Right ventricle myocardium inferior (tissue), 1 donor: ENCODE measurements at regions not wholly inside any gene's neighbourhood (a gene's known extent, or its start where the extent isn't known, plus 50 kb on each side); places are given as distances from the start of the nearest gene placed in this dataset.
"Not testable (repeated sequence)": the region's sequence is repeated elsewhere in the genome, so short reads cannot be mapped to it uniquely, and the experiment has no call there.

Source experiments
- ATAC-seq: fragments of 200-7000 bp; cut with Tn5 transposase; one replicate; pipeline ENCODE4 v1.9.1; 2020; ENCODE audit warnings: mild to moderate bottlenecking, moderate library complexity
- DNase-seq: peaks from one replicate; pipeline ENCODE4 v3.0.0; 2021; ENCODE audit errors: missing footprints
- intact Hi-C: fragments of 100-400 bp; cut with DNase I; formaldehyde crosslinking; loops from one replicate; pipeline ENCODE4 v1.11.0; 2022
- donor health status: DM: no; HTN: yes; CAD: no; lungs with severe emphysema.

DNA sequence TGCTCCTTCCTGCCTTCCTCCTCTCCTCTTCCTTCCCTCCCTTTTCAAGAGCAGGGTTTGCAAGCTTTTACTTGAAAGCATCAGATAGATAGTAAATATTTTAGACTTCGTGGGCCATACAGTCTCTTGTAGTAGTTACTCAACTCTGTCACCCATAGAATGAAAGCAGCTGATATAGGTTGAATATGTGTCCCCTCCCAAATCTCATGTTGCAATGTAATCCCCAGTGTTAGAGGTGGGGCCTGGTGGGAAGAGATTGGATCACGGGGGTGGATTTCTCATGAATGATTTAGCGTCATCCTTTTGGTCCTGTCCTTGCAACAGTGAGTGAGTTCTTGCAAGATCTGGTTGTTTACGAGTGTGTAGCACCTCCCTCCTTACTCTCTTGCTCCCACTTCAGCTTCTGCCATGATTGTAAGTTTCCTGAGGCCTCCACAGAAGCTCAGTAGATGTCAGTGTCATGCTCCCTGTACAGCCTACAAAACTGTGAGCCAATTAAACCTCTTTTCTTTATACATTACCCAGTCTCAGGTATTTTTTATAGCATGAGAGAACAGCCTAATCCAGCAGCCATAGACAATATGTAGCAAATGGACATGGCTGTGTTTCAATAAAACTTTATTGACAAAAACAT is 124.7 kb downstream of the ART5 start:
- ATAC-seq, DNase-seq, intact Hi-C loops: not testable (repeated sequence)

- DNase-seq, ATAC-seq, intact Hi-C loops: not testable (repeated sequence)
Measured at GRCh38 chr11:3516345-3516933, 125.4 kb downstream of the ART5 start.

DNA sequence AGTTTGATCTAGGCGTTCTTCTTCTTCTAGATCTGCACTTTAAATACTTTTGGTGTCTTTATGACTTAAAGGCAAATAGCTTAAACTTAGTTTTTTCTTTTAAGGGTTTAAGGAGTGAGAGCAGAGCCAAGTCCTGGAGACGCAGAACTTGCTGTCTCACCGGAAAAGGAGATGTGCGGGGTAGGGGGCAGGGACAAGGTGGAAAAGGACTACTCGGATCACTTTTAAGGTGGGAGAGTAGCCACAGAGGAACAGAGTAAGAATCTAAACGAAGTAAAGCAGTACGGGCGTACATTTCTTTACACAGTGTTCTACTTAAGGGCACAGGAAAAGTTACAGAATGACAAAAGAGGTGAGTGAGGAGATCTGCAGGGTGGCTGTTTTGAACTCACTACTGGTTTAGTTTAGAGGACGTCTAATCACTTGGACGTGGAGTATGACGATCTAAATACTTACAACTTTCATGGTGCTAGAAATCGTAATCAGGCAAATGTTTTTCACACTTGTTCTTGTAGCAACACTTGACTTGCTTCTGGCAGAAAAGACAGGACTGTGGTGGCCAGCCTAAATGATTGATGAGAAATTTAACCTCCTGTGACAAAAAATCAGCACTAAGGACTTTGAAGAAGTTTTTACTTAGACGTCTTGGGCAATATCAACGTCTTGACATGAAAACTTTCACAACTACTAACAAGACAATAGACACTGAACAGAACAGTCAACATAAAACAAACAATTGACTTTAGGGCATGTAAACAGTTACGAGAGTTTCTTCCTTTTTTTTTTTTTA is 127.0 kb downstream of the ART5 start:
- DNase-seq, ATAC-seq, intact Hi-C loops: not testable (repeated sequence)

- ATAC-seq, DNase-seq, intact Hi-C loops: not testable (repeated sequence)
Measured at GRCh38 chr11:3513311-3513710, 128.5 kb downstream of the ART5 start.

- intact Hi-C loops, ATAC-seq, DNase-seq: not testable (repeated sequence)
Measured at GRCh38 chr11:3512751-3513150, 129.0 kb downstream of the ART5 start.

- ATAC-seq, intact Hi-C loops, DNase-seq: not testable (repeated sequence)
Measured at GRCh38 chr11:3512133-3512703, 129.6 kb downstream of the ART5 start.

GRCh38 chr11:3511416-3512132 is 130.2 kb downstream of the ART5 start:
- DNase-seq, intact Hi-C loops, ATAC-seq: not testable (repeated sequence)

DNA sequence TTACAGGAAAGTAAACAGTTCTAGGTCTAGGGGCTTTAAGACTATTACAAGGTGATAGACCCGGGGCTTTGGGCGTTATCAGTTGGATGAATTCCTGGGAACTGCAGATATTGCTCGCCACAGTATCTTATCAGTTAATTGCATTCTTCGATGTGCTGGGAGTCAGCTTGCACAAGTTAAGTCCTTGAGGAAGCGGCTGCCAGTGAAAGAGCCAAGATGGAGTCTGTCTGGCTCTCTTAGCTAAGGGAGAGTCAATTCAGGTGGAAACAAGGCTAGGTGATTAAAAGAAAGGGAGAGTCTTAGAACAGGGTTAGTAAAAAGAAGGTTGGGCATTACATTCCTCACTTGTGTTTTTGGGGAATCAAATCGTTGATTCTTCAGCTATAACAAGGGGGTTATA is 130.6 kb upstream of the ZNF195 start:
- DNase-seq, intact Hi-C loops, ATAC-seq: not testable (repeated sequence)

GRCh38 chr11:3499198-3499597 is 120.3 kb upstream of the ZNF195 start:
- DNase-seq, ATAC-seq, intact Hi-C loops: not testable (repeated sequence)

DNA sequence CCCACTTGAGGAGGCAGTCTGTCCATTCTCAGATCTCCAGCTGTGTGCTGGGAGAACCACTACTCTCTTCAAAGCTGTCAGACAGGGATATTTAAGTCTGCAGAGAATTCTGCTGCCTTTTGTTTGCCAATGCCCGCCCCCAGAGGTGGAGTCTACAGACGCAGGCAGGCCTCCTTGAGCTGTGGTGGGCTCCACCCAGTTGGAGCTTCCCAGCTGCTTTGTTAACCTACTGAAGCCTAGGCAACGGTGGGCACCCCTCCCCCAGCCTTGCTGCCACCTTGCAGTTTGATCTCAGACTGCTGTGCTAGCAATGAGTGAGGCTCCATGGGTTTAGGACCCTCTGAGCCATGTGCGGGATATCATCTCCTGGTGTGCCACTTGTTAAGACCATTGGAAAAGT is 119.4 kb upstream of the ZNF195 start:
- ATAC-seq, DNase-seq, intact Hi-C loops: not testable (repeated sequence)

DNA sequence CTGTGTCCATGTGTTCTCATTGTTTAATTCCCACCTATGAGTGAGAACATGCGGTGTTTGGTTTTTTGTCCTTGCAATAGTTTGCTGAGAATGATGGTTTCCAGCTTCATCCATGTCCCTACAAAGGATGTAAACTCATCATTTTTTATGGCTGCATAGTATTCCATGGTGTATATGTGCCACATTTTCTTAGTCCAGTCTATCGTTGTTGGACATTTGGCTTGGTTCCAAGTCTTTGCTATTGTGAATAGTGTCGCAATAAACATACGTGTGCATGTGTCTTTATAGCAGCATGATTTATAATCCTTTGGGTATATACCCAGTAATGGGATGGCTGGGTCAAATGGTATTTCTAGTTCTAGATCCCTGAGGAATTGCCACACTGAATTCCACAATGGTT is 114.2 kb upstream of the ZNF195 start:
- DNase-seq, ATAC-seq, intact Hi-C loops: not testable (repeated sequence)

DNA sequence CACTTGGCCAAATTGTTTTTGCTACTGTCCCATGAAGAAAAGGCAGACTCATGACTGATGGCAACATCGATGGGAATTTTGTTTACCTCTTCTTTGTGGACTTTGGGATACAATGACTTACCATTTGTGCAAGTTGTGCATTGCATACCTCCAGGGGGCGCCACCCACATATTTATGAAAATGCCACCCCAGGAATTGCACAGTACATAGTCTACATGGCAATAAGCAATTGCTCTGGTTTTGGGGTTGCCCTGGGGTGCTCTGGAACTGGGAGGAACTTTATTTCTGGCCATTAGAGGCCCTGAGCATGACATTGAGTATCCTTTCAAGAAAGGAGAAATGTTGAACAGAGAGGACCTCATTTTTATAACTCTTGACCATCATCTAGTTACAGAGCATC is 109.1 kb upstream of the ZNF195 start:
- intact Hi-C loops, DNase-seq, ATAC-seq: not testable (repeated sequence)

DNA sequence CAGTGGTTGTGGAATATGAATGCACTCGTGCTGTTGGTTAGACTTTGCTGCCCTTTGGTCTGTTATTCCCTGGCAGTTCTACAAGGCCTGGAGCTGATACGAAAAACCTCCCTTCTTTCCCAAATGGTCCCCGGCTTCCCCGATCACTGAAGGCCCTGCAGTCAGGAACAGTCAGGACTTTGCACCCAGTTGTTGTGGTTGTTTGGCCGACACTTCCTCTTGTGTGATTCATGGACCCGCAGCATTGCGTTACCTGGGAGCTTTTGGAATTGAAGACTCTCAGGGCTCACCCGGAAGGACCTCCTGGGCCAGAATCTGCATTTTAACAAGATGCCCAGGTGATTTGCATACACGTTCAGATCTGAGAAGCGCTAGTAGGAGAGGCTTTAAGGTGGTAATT is 106.8 kb upstream of the ZNF195 start:
- intact Hi-C loops, ATAC-seq, DNase-seq: not testable (repeated sequence)

GRCh38 chr11:3476937-3477885 is 98.3 kb upstream of the ZNF195 start:
- intact Hi-C loops, DNase-seq, ATAC-seq: not testable (repeated sequence)

- ATAC-seq, intact Hi-C loops, DNase-seq: not testable (repeated sequence)
Measured at GRCh38 chr11:3476084-3476936, 97.4 kb upstream of the ZNF195 start.

- DNase-seq, ATAC-seq, intact Hi-C loops: not testable (repeated sequence)
Measured at GRCh38 chr11:3468963-3469362, 90.0 kb upstream of the ZNF195 start.
